ENCODE measurements at regions not wholly inside any gene's neighbourhood (a gene's known extent, or its start where the extent isn't known, plus 50 kb on each side); places are given as distances from the start of the nearest gene placed in this dataset.
"Not testable (repeated sequence)": the region's sequence is repeated elsewhere in the genome, so short reads cannot be mapped to it uniquely, and the experiment has no call there.

DNA sequence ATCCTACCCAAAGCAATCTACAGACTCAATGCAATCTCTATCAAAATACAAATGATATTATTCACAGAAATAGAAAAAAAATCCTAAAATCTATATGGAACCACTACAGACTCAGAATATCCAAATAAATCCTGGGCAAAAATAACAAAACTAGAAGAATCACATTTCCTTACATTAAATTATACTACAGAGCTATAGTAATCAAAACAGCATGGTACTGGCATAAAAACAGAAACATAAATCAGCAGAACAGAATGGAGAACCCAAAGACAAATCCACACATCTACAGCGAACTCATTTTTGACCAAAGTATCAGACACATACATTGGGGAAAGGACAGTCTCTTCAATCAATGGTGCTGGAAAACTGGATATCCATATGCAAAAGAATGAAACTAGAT lies 304.1 kb upstream of the FGF13 start:
- no peaks in the 10 kb centered on the region for H3K4me1 Mint-ChIP-seq
- no peak overlapping the region for H3K4me2 ChIP-seq
- no peak overlapping the region for H3K27ac ChIP-seq
- no peak overlapping the region for H3K4me3 Mint-ChIP-seq
- H3K79me2 ChIP-seq (ENCODE audit: low read depth), result no peaks in the 10 kb centered on the region
- no peaks in the 10 kb centered on the region for H3K36me3 ChIP-seq
- TF ChIP-seq EZH2 (IDR thresholded peaks at IDR 0.05), result no peak
- TF ChIP-seq, protein P1, sequence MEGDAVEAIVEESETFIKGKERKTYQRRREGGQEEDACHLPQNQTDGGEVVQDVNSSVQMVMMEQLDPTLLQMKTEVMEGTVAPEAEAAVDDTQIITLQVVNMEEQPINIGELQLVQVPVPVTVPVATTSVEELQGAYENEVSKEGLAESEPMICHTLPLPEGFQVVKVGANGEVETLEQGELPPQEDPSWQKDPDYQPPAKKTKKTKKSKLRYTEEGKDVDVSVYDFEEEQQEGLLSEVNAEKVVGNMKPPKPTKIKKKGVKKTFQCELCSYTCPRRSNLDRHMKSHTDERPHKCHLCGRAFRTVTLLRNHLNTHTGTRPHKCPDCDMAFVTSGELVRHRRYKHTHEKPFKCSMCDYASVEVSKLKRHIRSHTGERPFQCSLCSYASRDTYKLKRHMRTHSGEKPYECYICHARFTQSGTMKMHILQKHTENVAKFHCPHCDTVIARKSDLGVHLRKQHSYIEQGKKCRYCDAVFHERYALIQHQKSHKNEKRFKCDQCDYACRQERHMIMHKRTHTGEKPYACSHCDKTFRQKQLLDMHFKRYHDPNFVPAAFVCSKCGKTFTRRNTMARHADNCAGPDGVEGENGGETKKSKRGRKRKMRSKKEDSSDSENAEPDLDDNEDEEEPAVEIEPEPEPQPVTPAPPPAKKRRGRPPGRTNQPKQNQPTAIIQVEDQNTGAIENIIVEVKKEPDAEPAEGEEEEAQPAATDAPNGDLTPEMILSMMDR (IDR thresholded peaks at IDR 0.05), result no peak
- TF ChIP-seq EZH2phosphoT487 (IDR thresholded peaks at IDR 0.05), result no peak
- no peaks in the 10 kb centered on the region for H3K27me3 ChIP-seq
- no peak overlapping the region for H3K9ac ChIP-seq
- H3K9me3 Mint-ChIP-seq, result peaks cover 45% of the 10 kb centered on the region
- no peaks in the 10 kb centered on the region for H3F3A ChIP-seq (ENCODE audit: low read depth)
- no peaks in the 10 kb centered on the region for H4K20me1 ChIP-seq (ENCODE audit: low read depth)
- H3K9me3 ChIP-seq (ENCODE audit: low read depth), result peaks cover 7% of the 10 kb centered on the region
- no peak for DNase-seq (ENCODE audit: low spot score)
- H3K27ac Mint-ChIP-seq, result no peak overlapping the region
- H3K36me3 Mint-ChIP-seq, result peaks cover 5% of the 10 kb centered on the region
- no peaks in the 10 kb centered on the region for H3K27me3 Mint-ChIP-seq (ENCODE audit: insufficient read depth, low read depth)
- no peak overlapping the region for H3K4me3 ChIP-seq
- no peaks in the 10 kb centered on the region for H3K4me1 ChIP-seq
- H2AFZ ChIP-seq (replicated peaks), result no peak overlapping the region

DNA sequence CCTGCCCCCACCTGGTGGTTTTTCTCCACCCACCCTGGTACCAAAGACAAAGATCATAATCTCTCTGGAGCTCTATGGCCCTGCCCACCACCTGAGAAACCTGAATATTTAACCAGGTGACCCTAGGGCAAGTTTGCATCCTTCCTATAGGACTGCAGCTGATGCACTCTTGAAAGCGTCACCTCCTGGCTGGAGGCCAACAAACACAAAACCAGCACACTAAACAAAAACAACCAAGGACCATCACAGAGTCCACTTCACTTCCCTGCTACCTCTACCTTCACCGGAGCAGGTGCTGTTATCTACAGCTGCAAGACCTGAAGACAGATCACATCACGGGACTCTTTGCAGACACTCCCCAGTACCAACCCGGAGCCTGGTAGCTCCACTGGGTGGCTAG lies 296.7 kb upstream of the FGF13 start:
- no peak overlapping the region for H3K9ac ChIP-seq
- Mint-ChIP-seq H3K27ac (no peak overlapping the region), H3K4me1 (no peaks in the 10 kb centered on the region), H3K27me3 (ENCODE audit: insufficient read depth, low read depth) (no peaks in the 10 kb centered on the region), H3K36me3 (peaks cover 5% of the 10 kb centered on the region), H3K4me3 (no peak overlapping the region), H3K9me3 (peaks cover 28% of the 10 kb centered on the region)
- no peaks in the 10 kb centered on the region for H3K27me3 ChIP-seq
- TF ChIP-seq, protein P1 (IDR thresholded peaks at IDR 0.05), result no peak
- TF ChIP-seq EZH2phosphoT487 (IDR thresholded peaks at IDR 0.05) (no peak), EZH2 (IDR thresholded peaks at IDR 0.05) (no peak)
- no peak overlapping the region for H2AFZ ChIP-seq (replicated peaks)
- DNase-seq (ENCODE audit: low spot score), result no peak
- no peaks in the 10 kb centered on the region for H3F3A ChIP-seq (ENCODE audit: low read depth)
- no peaks in the 10 kb centered on the region for H3K79me2 ChIP-seq (ENCODE audit: low read depth)
- no peaks in the 10 kb centered on the region for H3K4me1 ChIP-seq
- H3K27ac ChIP-seq, result no peak overlapping the region
- H3K4me3 ChIP-seq, result no peak overlapping the region
- H3K36me3 ChIP-seq, result no peaks in the 10 kb centered on the region
- H4K20me1 ChIP-seq (ENCODE audit: low read depth), result no peaks in the 10 kb centered on the region
- no peak overlapping the region for H3K4me2 ChIP-seq
- no peaks in the 10 kb centered on the region for H3K9me3 ChIP-seq (ENCODE audit: low read depth)

DNA sequence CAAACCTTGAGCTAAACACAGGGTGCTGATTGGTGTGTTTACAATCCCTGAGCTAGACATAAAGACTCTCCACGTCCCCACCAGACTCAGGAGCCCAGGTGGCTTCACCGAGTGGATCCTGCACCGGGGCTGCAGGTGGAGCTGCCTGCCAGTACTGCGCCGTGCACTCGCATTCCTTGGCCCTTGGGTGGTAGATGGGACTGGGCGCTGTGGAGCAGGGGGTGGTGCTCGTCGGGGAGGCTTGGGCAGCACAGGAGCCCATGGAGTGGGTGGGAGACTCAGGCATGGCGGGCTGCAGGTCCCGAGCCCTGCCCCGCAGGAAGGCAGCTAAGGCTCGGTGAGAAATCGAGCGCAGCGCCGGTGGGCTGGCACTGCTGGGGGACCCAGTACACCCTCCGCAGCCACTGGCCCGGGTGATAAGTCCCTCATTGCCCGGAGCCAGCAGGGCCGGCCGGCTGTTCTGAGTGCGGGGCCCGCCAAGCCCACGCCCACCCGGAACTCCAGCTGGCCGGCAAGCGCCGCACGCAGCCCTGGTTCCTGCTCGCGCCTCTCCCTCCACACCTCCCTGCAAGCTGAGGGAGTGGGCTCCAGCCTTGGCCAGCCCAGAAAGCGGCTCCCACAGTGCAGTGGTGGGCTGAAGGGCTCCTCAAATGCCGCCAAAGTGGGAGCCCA lies 292.5 kb upstream of the FGF13 start:
- H3K4me3 Mint-ChIP-seq; H2AFZ ChIP-seq (replicated peaks); H3K27ac Mint-ChIP-seq; H3K9ac ChIP-seq; H3K27me3 Mint-ChIP-seq (ENCODE audit: insufficient read depth, low read depth); H3K27ac ChIP-seq; H3K4me3 ChIP-seq; H3K4me1 ChIP-seq; H4K20me1 ChIP-seq (ENCODE audit: low read depth); H3K36me3 ChIP-seq; DNase-seq (ENCODE audit: low spot score); H3K4me2 ChIP-seq; H3K4me1 Mint-ChIP-seq; H3K9me3 ChIP-seq (ENCODE audit: low read depth); H3K36me3 Mint-ChIP-seq; H3K79me2 ChIP-seq (ENCODE audit: low read depth); H3K27me3 ChIP-seq; H3F3A ChIP-seq (ENCODE audit: low read depth): not testable (repeated sequence)
- peaks cover 32% of the 10 kb centered on the region for H3K9me3 Mint-ChIP-seq

DNA sequence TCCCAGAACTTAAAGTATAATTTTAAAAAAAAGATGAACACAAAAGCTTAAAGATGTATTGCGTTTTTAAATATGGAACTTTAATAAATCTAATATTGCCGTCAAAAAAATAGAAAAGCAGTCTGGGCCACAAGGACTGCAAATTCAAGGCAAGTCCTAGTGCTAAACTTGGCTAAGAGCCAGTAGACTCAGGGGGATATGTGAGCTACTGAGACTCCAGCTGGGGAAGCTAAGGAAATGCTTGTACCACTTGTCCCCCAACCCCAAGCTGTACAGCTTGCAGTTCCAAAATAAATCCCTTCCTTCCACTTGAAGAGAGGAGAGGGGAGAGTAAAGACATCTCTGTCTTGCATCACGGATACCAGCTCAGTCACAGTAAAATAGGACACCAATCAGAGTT lies 290.8 kb upstream of the FGF13 start:
- Histone ChIP-seq H2AFZ (replicated peaks) (no peak overlapping the region), H3K27me3 (no peaks in the 10 kb centered on the region), H3K9me3 (ENCODE audit: low read depth) (no peaks in the 10 kb centered on the region), H3K4me1 (no peaks in the 10 kb centered on the region), H3K9ac (no peak overlapping the region), H3K4me3 (no peak overlapping the region), H3K4me2 (no peak overlapping the region), H3K27ac (no peak overlapping the region), H3F3A (ENCODE audit: low read depth) (no peaks in the 10 kb centered on the region), H3K36me3 (no peaks in the 10 kb centered on the region), H3K79me2 (ENCODE audit: low read depth) (no peaks in the 10 kb centered on the region), H4K20me1 (ENCODE audit: low read depth) (no peaks in the 10 kb centered on the region)
- Mint-ChIP-seq H3K9me3 (peaks cover 38% of the 10 kb centered on the region), H3K27me3 (ENCODE audit: insufficient read depth, low read depth) (no peaks in the 10 kb centered on the region), H3K36me3 (peaks cover 5% of the 10 kb centered on the region), H3K4me1 (no peaks in the 10 kb centered on the region), H3K27ac (no peak overlapping the region), H3K4me3 (no peak overlapping the region)
- no peak for DNase-seq (ENCODE audit: low spot score)
- TF ChIP-seq EZH2 (IDR thresholded peaks at IDR 0.05), result no peak
- TF ChIP-seq, protein P1 (IDR thresholded peaks at IDR 0.05), result no peak
- no peak for TF ChIP-seq EZH2phosphoT487 (IDR thresholded peaks at IDR 0.05)
